IMR-90 (cell line): ENCODE measurements at regions not wholly inside any gene's neighbourhood (a gene's known extent, or its start where the extent isn't known, plus 50 kb on each side); places are given as distances from the start of the nearest gene placed in this dataset.

Source experiments
- ATAC-seq: fragments of 200-7000 bp; cut with Tn5 transposase; 2 replicates; pipeline ENCODE4 v1.9.1; 2020; ENCODE audit warnings: low read depth, mild to moderate bottlenecking, moderate library complexity
- BruUV-seq: library from RNA; stranded (reverse); fragments of 400-500 nt; replicated peaks from 2 replicates; lab custom pipeline; 2021; lab: Mats Ljungman, UMichigan
- CTCF ChIA-PET: fragments of 300-600 bp; formaldehyde crosslinking; extraction: SDS; loops from one replicate; lab custom pipeline; 2021; ENCODE audit warnings: antibody characterized with exemption; lab: Yijun Ruan, JAX
- POLR2A ChIA-PET: fragments of 300-600 bp; sonication (Branson Sonifier 250); formaldehyde crosslinking; loops from one replicate; lab custom pipeline; 2022; ENCODE audit warnings: antibody characterized with exemption; ENCODE audit not compliant: unreplicated experiment; lab: Charles Lee
- DNase-seq: peaks from one replicate; pipeline ENCODE4 v3.0.0; 2013
- H2AFZ ChIP-seq: replicated peaks from 2 replicates; pipeline ENCODE3; 2013; ENCODE audit warnings: low read length, mild to moderate bottlenecking; ENCODE audit not compliant: poor library complexity
- H2AK5ac ChIP-seq: 2 replicates; pipeline ENCODE4 v1.6.1; 2013; ENCODE audit warnings: low read depth, low read length, inconsistent platforms
- H2AK9ac ChIP-seq: replicated peaks from 2 replicates; pipeline ENCODE3; 2013; ENCODE audit warnings: mild to moderate bottlenecking, low read depth, low read length, moderate library complexity; ENCODE audit not compliant: poor library complexity
- H2BK120ac ChIP-seq: 2 replicates; pipeline ENCODE4 v1.6.1; 2013; ENCODE audit warnings: low read depth, low read length, inconsistent platforms
- H2BK15ac ChIP-seq: 3 replicates; pipeline ENCODE4 v1.6.1; 2013; ENCODE audit warnings: low read depth, low read length, inconsistent platforms
- H2BK20ac ChIP-seq: 2 replicates; pipeline ENCODE4 v1.6.1; 2013; ENCODE audit warnings: low read depth, mild to moderate bottlenecking, inconsistent platforms, low read length, moderate library complexity
- H2BK5ac ChIP-seq: 2 replicates; pipeline ENCODE4 v1.6.1; 2013; ENCODE audit warnings: mild to moderate bottlenecking, low read depth, low read length, inconsistent platforms; ENCODE audit not compliant: poor library complexity, severe bottlenecking
- H3K14ac ChIP-seq: replicated peaks from 2 replicates; pipeline ENCODE4 v1.6.1; 2013; ENCODE audit warnings: low read depth, low read length, inconsistent platforms
- H3K18ac ChIP-seq: 2 replicates; pipeline ENCODE4 v1.6.1; 2013; ENCODE audit warnings: low read depth, low read length, control low read depth
- H3K23ac ChIP-seq: 2 replicates; pipeline ENCODE4 v1.6.1; 2013; ENCODE audit warnings: low read depth, low read length, inconsistent platforms
- H3K27ac ChIP-seq: 2 replicates; pipeline ENCODE4 v1.5.1; 2013; ENCODE audit warnings: mild to moderate bottlenecking, control low read depth, low read length; ENCODE audit not compliant: insufficient read depth
- H3K27me3 ChIP-seq: 2 replicates; pipeline ENCODE4 v1.6.1; 2013; ENCODE audit warnings: low read length; ENCODE audit not compliant: control insufficient read depth, insufficient read depth
- H3K36me3 ChIP-seq: 2 replicates; pipeline ENCODE4 v1.6.1; 2013; ENCODE audit warnings: low read length, mixed read lengths; ENCODE audit not compliant: control insufficient read depth, insufficient read depth
- H3K4ac ChIP-seq: 2 replicates; pipeline ENCODE4 v1.6.1; 2013; ENCODE audit warnings: low read depth, low read length, inconsistent platforms
- H3K4me1 ChIP-seq: 2 replicates; pipeline ENCODE4 v1.6.1; 2013; ENCODE audit warnings: low read length, mixed read lengths; ENCODE audit not compliant: control insufficient read depth, insufficient read depth
- H3K4me2 ChIP-seq: 2 replicates; pipeline ENCODE4 v1.6.1; 2013; ENCODE audit warnings: low read depth, mild to moderate bottlenecking, control low read depth, low read length, moderate library complexity
- H3K4me3 ChIP-seq: 2 replicates; pipeline ENCODE4 v1.5.1; 2013; ENCODE audit warnings: low read depth, mild to moderate bottlenecking, control low read depth, low read length, moderate library complexity; ENCODE audit not compliant: insufficient read depth
- H3K56ac ChIP-seq: 2 replicates; pipeline ENCODE4 v1.6.1; 2013; ENCODE audit warnings: low read length, inconsistent platforms; ENCODE audit not compliant: insufficient read depth; ENCODE audit errors: extremely low read depth
- H3K79me1 ChIP-seq, 2 experiments: 2 replicates each; pipeline ENCODE4 v1.6.1; 2013; ENCODE audit warnings: low read length in 2 of 2, inconsistent platforms in 1 of 2, low read depth in 1 of 2
- H3K9ac ChIP-seq: 2 replicates; pipeline ENCODE4 v1.6.1; 2013; ENCODE audit warnings: low read depth, low read length, control low read depth
- H3K9me1 ChIP-seq: 2 replicates; pipeline ENCODE4 v1.6.1; 2013; ENCODE audit warnings: low read length, inconsistent platforms; ENCODE audit not compliant: insufficient read depth
- H3K9me3 ChIP-seq: 2 replicates; pipeline ENCODE4 v1.6.1; 2013; ENCODE audit warnings: low read length; ENCODE audit not compliant: control insufficient read depth, insufficient read depth
- H4K20me1 ChIP-seq: 2 replicates; pipeline ENCODE4 v1.6.1; 2013; ENCODE audit warnings: low read length, inconsistent platforms; ENCODE audit not compliant: insufficient read depth
- H4K5ac ChIP-seq: 2 replicates; pipeline ENCODE4 v1.6.1; 2013; ENCODE audit warnings: mild to moderate bottlenecking, low read depth, low read length, control low read depth
- H4K8ac ChIP-seq, 2 experiments: 2 replicates each; pipeline ENCODE4 v1.6.1; 2013; ENCODE audit warnings: low read depth in 2 of 2, low read length in 2 of 2, control low read depth in 1 of 2, inconsistent platforms in 1 of 2
- H4K91ac ChIP-seq: 2 replicates; pipeline ENCODE4 v1.6.1; 2013; ENCODE audit warnings: low read depth, low read length, inconsistent platforms; ENCODE audit not compliant: insufficient read depth
- BHLHE40 ChIP-seq: fragments of 150-350 bp; IDR thresholded peaks from 2 replicates; pipeline ENCODE4 v1.6.1; 2016; ENCODE audit warnings: mild to moderate bottlenecking, low read depth, low read length
- CEBPB ChIP-seq: IDR thresholded peaks from 2 replicates; pipeline ENCODE4 v1.6.1; 2012; ENCODE audit warnings: low read depth, low read length, improper control_type of control experiment
- CHD1 ChIP-seq: IDR thresholded peaks from 2 replicates; pipeline ENCODE4 v1.6.1; 2012; ENCODE audit warnings: low read depth, low read length, improper control_type of control experiment
- ELK1 ChIP-seq: fragments of 150-350 bp; IDR thresholded peaks from 2 replicates; pipeline ENCODE4 v1.6.1; 2016; ENCODE audit warnings: low read depth, mild to moderate bottlenecking, low read length, moderate library complexity, borderline replicate concordance
- FOS ChIP-seq: fragments of 150-350 bp; IDR thresholded peaks from 2 replicates; pipeline ENCODE4 v1.6.1; 2016; ENCODE audit warnings: low read depth, low read length
- MAFK ChIP-seq: IDR thresholded peaks from 2 replicates; pipeline ENCODE4 v1.6.1; 2012; ENCODE audit warnings: low read depth, low read length, improper control_type of control experiment
- MAZ ChIP-seq: IDR thresholded peaks from 2 replicates; pipeline ENCODE4 v1.6.1; 2012; ENCODE audit warnings: low read depth, mild to moderate bottlenecking, low read length, improper control_type of control experiment, moderate library complexity, borderline replicate concordance
- MXI1 ChIP-seq: IDR thresholded peaks from 2 replicates; pipeline ENCODE4 v1.6.1; 2012; ENCODE audit warnings: low read depth, mild to moderate bottlenecking, low read length, moderate library complexity, borderline replicate concordance
- NFE2L2 ChIP-seq: fragments of 150-350 bp; IDR thresholded peaks from 2 replicates; pipeline ENCODE4 v1.6.1; 2016; ENCODE audit warnings: low read depth, mild to moderate bottlenecking, low read length
- POLR2A ChIP-seq: IDR thresholded peaks from 2 replicates; pipeline ENCODE4 v1.6.1; 2012; ENCODE audit warnings: mild to moderate bottlenecking, low read depth, low read length
- RAD21 ChIP-seq: IDR thresholded peaks from 2 replicates; pipeline ENCODE4 v1.6.1; 2012; ENCODE audit warnings: low read length, improper control_type of control experiment
- RCOR1 ChIP-seq: IDR thresholded peaks from 2 replicates; pipeline ENCODE4 v1.6.1; 2012; ENCODE audit warnings: mild to moderate bottlenecking, low read length, improper control_type of control experiment; ENCODE audit not compliant: insufficient replicate concordance
- RFX5 ChIP-seq: IDR thresholded peaks from 2 replicates; pipeline ENCODE4 v1.8.0; 2012; ENCODE audit warnings: low read depth, mild to moderate bottlenecking, low read length, moderate library complexity
- SMC3 ChIP-seq: fragments of 150-350 bp; IDR thresholded peaks from 2 replicates; pipeline ENCODE4 v1.6.1; 2016; ENCODE audit warnings: low read depth, mild to moderate bottlenecking, antibody characterized with exemption, low read length, moderate library complexity
- WGBS, 2 experiments: methylation state at CpG; one replicate each; pipeline versions ENCODE4 v1.1.5 to v1.1.7; 2013; ENCODE audit warnings: missing lambda C conversion rate in 2 of 2; ENCODE audit not compliant: insufficient read length in 1 of 2; ENCODE audit errors: extremely low coverage in 2 of 2; 5-methylcytosine and 5-hydroxymethylcytosine counted together
- dilution Hi-C: fragments of 300-500 bp; cut with HindIII; formaldehyde crosslinking; loops from one replicate; pipeline ENCODE4 v1.14.3; 2018; ENCODE audit warnings: low sequenced_read_pairs; ENCODE audit not compliant: unreplicated experiment
- in situ Hi-C: fragments of 300-500 bp; cut with MboI; formaldehyde crosslinking; loops from 3 replicates; pipeline ENCODE4 v1.14.3; 2019; ENCODE audit warnings: low sequenced_read_pairs, inconsistent platforms, mixed read lengths
- intact Hi-C: fragments of 100-400 bp; cut with micrococcal nuclease; formaldehyde crosslinking; loops from 2 replicates; pipeline ENCODE4 v1.10.0; 2022
- TF ChIP-seq, protein P1 (sequence below): conservative IDR thresholded peaks from 2 replicates; pipeline ENCODE4 v1.5.1; 2012; ENCODE audit warnings: mild to moderate bottlenecking, low read depth, low read length, improper control_type of control experiment
- TF ChIP-seq, protein P2 (sequence below): fragments of 150-350 bp; IDR thresholded peaks from 2 replicates; pipeline ENCODE4 v1.6.1; 2017; ENCODE audit warnings: mild to moderate bottlenecking, antibody characterized with exemption, low read length, low read depth

DNA sequence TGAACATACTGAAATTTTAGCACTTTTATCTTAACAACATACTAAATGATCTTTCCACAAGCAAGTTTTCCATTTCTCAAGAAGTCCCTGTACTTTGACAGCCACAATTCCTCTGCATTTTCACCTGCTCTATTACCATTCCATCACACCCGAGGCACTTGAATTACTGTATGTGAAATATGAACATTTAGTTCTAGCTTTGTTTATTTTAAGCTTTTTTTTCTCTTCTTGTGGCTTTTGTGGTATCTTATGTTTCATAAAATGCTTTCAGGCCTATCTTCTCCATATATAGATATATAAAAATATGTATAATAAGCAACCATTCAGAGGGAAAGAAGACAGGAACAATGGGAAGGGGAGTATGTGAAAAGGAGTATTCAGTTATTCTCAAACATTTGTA is 693.9 kb downstream of the SATB2 start:
- POLR2A ChIA-PET: no interaction called here
- Histone ChIP-seq H4K5ac (no peak overlapping the region), H4K91ac (no peak overlapping the region), H2BK20ac (no peak overlapping the region), H3K4me2 (no peak overlapping the region), H3K18ac (no peak overlapping the region), H2BK5ac (no peak overlapping the region), H2AFZ (no peak overlapping the region), H3K36me3 (no peaks in the 10 kb centered on the region), H3K9me1 (no peaks in the 10 kb centered on the region), H3K56ac (no peak overlapping the region), H3K4me3 (no peak overlapping the region), H4K20me1 (no peaks in the 10 kb centered on the region), H3K79me1 (no peaks in the 10 kb centered on the region), H3K14ac (no peak overlapping the region), H2AK9ac (no peak overlapping the region), H3K23ac (no peak overlapping the region), H3K4me1 (no peaks in the 10 kb centered on the region), H3K9ac (no peak overlapping the region), H2BK15ac (no peak overlapping the region), H2BK120ac (no peak overlapping the region), H3K4ac (no peak overlapping the region), H3K27ac (no peak overlapping the region), H4K8ac (no peak overlapping the region), H2AK5ac (no peak overlapping the region), H3K27me3 (no peaks in the 10 kb centered on the region), H3K9me3 (no peaks in the 10 kb centered on the region)
- CTCF ChIA-PET: interaction anchor here (0.5 to 1.8 kb wide), 2 partner anchors 10 to 23 kb away, joined by 3 read pairs; no protein-coding TSS in a partner anchor
- ATAC-seq: no peak
- no TSS peak for BruUV-seq
- no CpG with 5 or more reads among the region's 1 CpG for WGBS, 2 experiments
- dilution Hi-C loops: no loop called here
- DNase-seq: no peak
- intact Hi-C loops: no loop called here
- in situ Hi-C loops: no loop called here
- TF ChIP-seq MAZ (no peak), ELK1 (no peak), RFX5 (no peak), RAD21 (no peak), RCOR1 (no peak), POLR2A (no peak), MXI1 (no peak), BHLHE40 (no peak), CEBPB (no peak), NFE2L2 (no peak), FOS (no peak), SMC3 (no peak), MAFK (no peak), CHD1 (no peak)
- TF ChIP-seq, protein P1, sequence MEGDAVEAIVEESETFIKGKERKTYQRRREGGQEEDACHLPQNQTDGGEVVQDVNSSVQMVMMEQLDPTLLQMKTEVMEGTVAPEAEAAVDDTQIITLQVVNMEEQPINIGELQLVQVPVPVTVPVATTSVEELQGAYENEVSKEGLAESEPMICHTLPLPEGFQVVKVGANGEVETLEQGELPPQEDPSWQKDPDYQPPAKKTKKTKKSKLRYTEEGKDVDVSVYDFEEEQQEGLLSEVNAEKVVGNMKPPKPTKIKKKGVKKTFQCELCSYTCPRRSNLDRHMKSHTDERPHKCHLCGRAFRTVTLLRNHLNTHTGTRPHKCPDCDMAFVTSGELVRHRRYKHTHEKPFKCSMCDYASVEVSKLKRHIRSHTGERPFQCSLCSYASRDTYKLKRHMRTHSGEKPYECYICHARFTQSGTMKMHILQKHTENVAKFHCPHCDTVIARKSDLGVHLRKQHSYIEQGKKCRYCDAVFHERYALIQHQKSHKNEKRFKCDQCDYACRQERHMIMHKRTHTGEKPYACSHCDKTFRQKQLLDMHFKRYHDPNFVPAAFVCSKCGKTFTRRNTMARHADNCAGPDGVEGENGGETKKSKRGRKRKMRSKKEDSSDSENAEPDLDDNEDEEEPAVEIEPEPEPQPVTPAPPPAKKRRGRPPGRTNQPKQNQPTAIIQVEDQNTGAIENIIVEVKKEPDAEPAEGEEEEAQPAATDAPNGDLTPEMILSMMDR: no peak
- TF ChIP-seq, protein P2, sequence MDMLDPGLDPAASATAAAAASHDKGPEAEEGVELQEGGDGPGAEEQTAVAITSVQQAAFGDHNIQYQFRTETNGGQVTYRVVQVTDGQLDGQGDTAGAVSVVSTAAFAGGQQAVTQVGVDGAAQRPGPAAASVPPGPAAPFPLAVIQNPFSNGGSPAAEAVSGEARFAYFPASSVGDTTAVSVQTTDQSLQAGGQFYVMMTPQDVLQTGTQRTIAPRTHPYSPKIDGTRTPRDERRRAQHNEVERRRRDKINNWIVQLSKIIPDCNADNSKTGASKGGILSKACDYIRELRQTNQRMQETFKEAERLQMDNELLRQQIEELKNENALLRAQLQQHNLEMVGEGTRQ: no peak
